Stimulated activated CD4-positive, alpha-beta T cell treated with anti-CD3 and anti-CD28 coated beads, Interleukin-1b, Interleukin-23, amount 100 ng/mL, for 48 hours (primary cell): ENCODE measurements at regions not wholly inside any gene's neighbourhood (a gene's known extent, or its start where the extent isn't known, plus 50 kb on each side); places are given as distances from the start of the nearest gene placed in this dataset.

ENCODE experiments used
- DNase-seq: peaks from one replicate; pipeline ENCODE4 v3.0.0-alpha.2; 2020

GRCh38 chr3:98978068-98978811 is 76.7 kb upstream of the DCBLD2 start:
- DNase-seq: no peak

- DNase-seq: no peak
These were observed 76.0 kb upstream of the DCBLD2 start for GRCh38 chr3:98977520-98977919.

- no peak for DNase-seq
These were observed 72.9 kb upstream of the DCBLD2 start for GRCh38 chr3:98974442-98974841.

GRCh38 chr3:98972720-98973119 is 71.2 kb upstream of the DCBLD2 start:
- no peak for DNase-seq

- DNase-seq: no peak
These were observed 70.7 kb upstream of the DCBLD2 start for GRCh38 chr3:98972155-98972554.

GRCh38 chr3:98971169-98971681 is 69.7 kb upstream of the DCBLD2 start:
- DNase-seq: no peak

GRCh38 chr3:98969295-98969694 is 67.8 kb upstream of the DCBLD2 start:
- DNase-seq: no peak

- no peak for DNase-seq
These were observed 67.3 kb upstream of the DCBLD2 start for GRCh38 chr3:98968824-98969223.

- no peak for DNase-seq
These were observed 66.9 kb upstream of the DCBLD2 start for GRCh38 chr3:98968347-98968746.

GRCh38 chr3:98967758-98968157 is 66.3 kb upstream of the DCBLD2 start:
- DNase-seq: no peak

- DNase-seq: no peak
These were observed 65.5 kb upstream of the DCBLD2 start for GRCh38 chr3:98966862-98967546.

- no peak for DNase-seq
These were observed 64.9 kb upstream of the DCBLD2 start for GRCh38 chr3:98966434-98966833.

GRCh38 chr3:98964784-98965183 is 63.3 kb upstream of the DCBLD2 start:
- DNase-seq: no peak

- no peak for DNase-seq
These were observed 62.1 kb upstream of the DCBLD2 start for GRCh38 chr3:98963546-98963945.

- DNase-seq: no peak
These were observed 61.5 kb upstream of the DCBLD2 start for GRCh38 chr3:98962951-98963350.

- DNase-seq: no peak
These were observed 60.9 kb upstream of the DCBLD2 start for GRCh38 chr3:98962189-98962930.

- no peak for DNase-seq
These were observed 60.0 kb upstream of the DCBLD2 start for GRCh38 chr3:98961161-98962155.

GRCh38 chr3:98957681-98958080 is 56.2 kb upstream of the DCBLD2 start:
- DNase-seq: no peak

GRCh38 chr3:98956008-98956407 is 54.5 kb upstream of the DCBLD2 start:
- DNase-seq: no peak

GRCh38 chr3:98954791-98955604 is 53.5 kb upstream of the DCBLD2 start:
- DNase-seq: no peak

GRCh38 chr3:98954242-98954641 is 52.7 kb upstream of the DCBLD2 start:
- no peak for DNase-seq

GRCh38 chr3:98952404-98952803 is 50.9 kb upstream of the DCBLD2 start:
- no peak for DNase-seq
